ENCODE measurements at regions not wholly inside any gene's neighbourhood (a gene's known extent, or its start where the extent isn't known, plus 50 kb on each side); places are given as distances from the start of the nearest gene placed in this dataset.

- no peak for DNase-seq
Observed at GRCh38 chr11:110824912-110825620, 112.8 kb upstream of the ARHGAP20 start.

DNA sequence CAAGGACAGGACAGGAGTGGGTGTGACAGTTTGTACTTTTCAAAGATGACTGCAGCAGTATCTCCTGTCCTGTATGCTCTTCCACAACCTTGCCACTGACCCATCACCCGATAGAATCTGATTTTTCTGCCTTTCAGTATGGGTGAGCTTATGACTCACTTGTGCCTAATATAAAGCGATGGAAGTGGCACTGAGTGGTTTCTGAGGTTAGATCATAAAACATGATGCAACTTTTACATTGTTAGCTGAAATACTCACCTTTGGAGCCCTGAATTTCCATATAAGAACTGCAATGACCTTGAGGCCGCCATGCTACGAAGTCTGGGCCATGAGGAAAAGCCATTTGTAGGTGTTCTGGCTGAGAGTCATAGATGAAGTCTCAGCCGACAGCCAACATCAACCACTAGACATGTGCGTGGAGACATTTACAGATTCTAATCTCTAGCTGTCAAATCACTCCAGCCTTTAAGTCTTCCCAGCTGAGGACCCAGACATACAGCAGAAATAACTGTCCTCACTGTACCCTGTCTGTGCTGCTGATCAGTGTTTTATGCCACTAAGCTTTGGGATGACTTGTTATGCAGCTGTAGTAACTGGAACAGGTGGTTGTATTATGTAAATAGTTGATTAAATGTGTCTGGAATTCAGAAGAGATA lies 105.9 kb upstream of the ARHGAP20 start:
- no peak for DNase-seq

- no peak for DNase-seq
Observed at GRCh38 chr11:110812086-110812733, 100.0 kb upstream of the ARHGAP20 start.

GRCh38 chr11:110809417-110810199 lies 97.4 kb upstream of the ARHGAP20 start:
- no peak for DNase-seq

DNA sequence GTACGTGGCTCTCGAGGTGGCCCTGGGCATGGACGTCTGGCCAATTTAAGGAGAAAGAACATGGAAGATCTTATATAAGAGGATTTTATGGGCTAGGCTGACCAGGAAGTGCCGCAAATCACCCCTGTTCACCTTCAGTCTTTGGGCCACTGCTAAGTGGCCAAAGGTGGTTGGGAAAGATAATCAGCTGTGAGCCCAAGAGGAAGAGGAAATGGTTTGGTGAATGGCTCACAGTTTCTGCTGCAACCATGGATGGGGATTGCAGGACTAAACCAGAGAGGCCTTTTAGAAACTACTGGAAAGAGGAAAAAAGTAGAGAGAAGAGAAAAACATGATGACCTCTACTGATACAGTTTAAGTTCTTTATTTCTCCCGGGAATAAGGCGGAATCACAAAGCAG lies 96.0 kb upstream of the ARHGAP20 start:
- no peak for DNase-seq

- DNase-seq: no peak
Observed at GRCh38 chr11:110807801-110808200, 95.6 kb upstream of the ARHGAP20 start.

GRCh38 chr11:110805756-110806155 lies 93.5 kb upstream of the ARHGAP20 start:
- DNase-seq: no peak

DNA sequence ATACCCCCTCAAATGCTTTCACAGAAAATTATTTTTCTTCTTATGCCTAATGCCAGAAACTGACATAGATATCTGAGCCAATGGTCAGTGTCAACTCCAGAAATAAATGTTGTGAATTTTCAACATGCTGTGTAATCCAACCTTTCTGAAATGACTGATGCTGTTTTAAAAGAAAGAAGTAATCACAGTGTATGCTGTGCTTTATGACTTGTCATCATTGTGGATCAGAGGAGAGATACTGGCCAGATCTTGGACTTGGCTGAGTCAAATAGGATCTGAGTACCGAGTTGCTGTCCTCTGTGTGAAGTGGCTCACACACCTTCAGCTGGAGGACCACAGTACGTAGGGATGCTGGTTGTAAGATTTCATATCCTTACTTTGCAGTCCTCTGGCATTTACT lies 89.9 kb upstream of the ARHGAP20 start:
- DNase-seq: no peak

GRCh38 chr11:110801328-110801727 lies 89.1 kb upstream of the ARHGAP20 start:
- DNase-seq: no peak

DNA sequence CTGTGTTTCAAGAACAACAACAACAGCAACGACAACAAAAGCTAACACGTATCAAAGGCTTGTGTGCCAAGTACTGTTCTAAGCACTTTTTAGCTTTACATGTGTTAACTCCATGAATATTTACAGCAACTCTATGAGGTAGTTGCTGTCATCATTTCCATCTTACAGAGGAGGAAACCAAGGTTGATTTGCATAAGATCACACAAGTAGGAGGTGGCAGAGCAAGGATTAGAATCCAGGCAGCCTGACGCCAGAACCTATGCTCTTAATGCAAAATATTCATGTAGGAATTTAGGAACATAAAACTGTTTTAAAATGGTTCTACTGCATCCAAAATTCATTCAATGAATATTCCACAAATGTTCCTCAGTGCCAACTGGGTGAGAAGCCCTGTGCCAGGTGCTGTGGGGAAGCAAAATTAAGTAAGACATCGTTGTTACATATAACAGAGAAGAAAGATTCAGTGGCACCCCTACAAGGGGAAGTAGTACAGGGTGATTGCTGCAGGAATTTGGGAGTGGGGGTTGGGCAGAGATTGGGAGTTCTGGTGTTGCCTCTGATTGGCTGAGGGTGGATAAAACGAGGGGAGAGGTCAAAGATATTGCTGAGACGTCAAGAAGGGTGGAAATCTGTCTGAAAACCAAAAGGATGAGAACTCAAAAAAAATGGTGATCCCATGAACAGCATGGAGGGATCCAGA lies 86.1 kb upstream of the ARHGAP20 start:
- DNase-seq: no peak

DNA sequence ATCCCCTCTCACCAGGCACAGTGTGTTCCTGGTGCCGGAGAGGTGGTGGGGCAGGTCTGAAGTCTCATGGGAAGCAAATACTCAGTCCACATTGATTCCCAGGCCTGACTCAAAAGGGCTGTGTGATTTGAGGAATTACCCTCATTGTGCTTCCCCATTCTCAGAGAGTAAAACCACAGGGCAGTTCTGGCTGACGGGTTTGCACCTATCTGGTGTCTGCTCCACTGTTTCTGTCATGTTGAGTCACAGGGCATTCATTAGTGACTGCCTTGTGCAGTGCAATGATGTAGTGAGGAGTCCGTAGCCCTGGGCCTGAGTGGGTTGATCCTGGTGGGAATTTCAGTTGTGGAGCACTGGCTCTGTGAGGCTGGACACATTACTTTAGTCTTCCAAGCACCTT lies 85.2 kb upstream of the ARHGAP20 start:
- DNase-seq: no peak

GRCh38 chr11:110795112-110795624 lies 82.9 kb upstream of the ARHGAP20 start:
- DNase-seq: no peak

- no peak for DNase-seq
Observed at GRCh38 chr11:110793556-110793955, 81.3 kb upstream of the ARHGAP20 start.

DNA sequence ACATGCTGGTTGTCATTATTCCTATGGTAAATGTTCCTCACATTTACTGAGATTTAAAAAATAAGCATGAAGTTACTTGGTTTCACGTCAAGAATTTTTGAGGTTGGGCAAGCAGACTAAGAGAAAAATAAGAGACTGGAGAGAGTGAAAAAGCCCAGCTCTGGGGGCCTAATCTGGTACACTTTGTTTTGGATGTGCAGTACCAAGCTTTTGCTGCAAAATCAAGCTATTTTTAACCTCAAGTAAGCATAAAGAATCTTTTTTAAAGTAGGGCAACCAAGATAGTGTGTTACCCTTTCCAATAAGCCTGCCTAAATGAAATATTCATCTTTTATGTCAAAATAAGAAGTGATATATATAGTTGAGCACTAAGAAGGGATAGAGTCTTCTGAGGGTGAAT lies 79.4 kb upstream of the ARHGAP20 start:
- DNase-seq: no peak

DNA sequence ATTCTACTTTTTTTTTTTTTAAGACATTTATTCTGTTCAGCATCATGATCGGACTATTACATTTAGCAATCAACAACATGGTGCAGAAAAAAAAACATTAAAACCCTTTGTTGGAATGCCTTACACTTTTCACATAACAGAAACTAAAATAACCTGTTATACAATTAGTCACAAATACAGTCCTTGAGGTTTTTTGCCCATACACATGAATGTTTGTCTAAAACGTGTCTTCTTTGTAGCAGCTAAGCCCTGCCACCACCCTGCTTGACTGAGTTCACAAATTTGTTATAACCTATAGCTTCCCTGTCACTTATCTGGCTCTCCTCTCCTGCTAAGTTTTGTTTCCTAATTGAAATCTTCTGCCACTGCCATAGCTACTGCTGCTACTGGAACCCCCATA lies 75.4 kb upstream of the ARHGAP20 start:
- DNase-seq: no peak

- no peak for DNase-seq
Observed at GRCh38 chr11:110786226-110786902, 74.1 kb upstream of the ARHGAP20 start.

- no peak for DNase-seq
Observed at GRCh38 chr11:110785398-110785797, 73.2 kb upstream of the ARHGAP20 start.

DNA sequence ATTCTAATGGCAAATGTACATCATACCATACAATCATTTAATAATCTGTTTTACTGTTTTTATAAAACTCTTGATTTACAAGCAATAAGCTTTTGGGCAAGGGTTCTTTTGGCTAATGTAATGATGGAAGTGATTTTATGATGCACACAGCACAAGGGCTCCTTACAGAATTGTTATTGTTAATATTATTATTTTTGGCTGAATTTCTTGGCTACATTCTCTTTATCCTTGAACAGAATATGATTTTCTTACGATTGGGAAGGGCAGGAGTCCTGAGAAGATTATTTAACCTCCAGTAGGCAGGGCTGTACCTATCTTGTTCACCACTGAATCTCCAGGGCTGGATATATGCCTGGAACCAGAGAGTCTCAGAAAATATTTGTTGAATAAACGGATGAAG lies 70.4 kb upstream of the ARHGAP20 start:
- no peak for DNase-seq

- DNase-seq: no peak
Observed at GRCh38 chr11:110779108-110779507, 66.9 kb upstream of the ARHGAP20 start.

- DNase-seq: no peak
Observed at GRCh38 chr11:110778343-110778742, 66.1 kb upstream of the ARHGAP20 start.

DNA sequence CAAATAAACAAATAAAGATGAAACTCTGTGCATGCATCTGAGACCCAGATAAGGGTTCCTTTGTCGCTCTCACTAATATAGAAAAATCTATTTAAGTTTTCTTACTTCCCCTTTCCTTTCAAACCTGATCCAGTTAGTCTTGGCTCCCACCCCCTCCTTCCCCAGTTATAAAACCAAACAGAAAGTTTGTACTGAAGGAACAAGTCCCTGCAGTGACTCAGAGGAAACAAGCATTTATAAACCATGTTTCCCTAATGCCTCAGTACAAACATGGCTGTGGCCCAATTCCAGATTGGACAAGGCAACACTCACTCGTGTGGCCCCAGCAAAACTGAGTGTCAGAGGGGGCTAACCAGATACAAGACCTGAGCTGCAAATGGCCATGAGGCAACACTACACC lies 65.5 kb upstream of the ARHGAP20 start:
- DNase-seq: no peak

GRCh38 chr11:110776081-110776480 lies 63.8 kb upstream of the ARHGAP20 start:
- no peak for DNase-seq
